ENCODE measurements at regions not wholly inside any gene's neighbourhood (a gene's known extent, or its start where the extent isn't known, plus 50 kb on each side); places are given as distances from the start of the nearest gene placed in this dataset.

- Histone ChIP-seq H4K20me1 (ENCODE audit: insufficient read depth) (no peaks in the 10 kb centered on the region), H3K27me3 (ENCODE audit: insufficient read depth, low read length) (no peaks in the 10 kb centered on the region), H3K27ac (ENCODE audit: low read depth, low read length) (no peak overlapping the region), H3K9me3 (ENCODE audit: control insufficient read depth in 1 of 2, insufficient read depth in 1 of 2, low read depth in 1 of 2, low read length in 2 of 2) (peaks cover 13 to 28% of the 10 kb centered on the region in 2 experiments; a peak in 2 of 4 replicates), H2AFZ (ENCODE audit: low read depth, low read length, poor library complexity, severe bottlenecking) (no peak overlapping the region), H3K4me2 (ENCODE audit: low read length) (no peak overlapping the region), H3K9ac (ENCODE audit: low read length) (no peak overlapping the region), H3K4me3 (replicated peaks in 1 of 2; ENCODE audit: low read depth in 1 of 2, low read length in 2 of 2) (no peak overlapping the region), H3K9me2 (ENCODE audit: insufficient read depth) (no peaks in the 10 kb centered on the region), H3K36me3 (ENCODE audit: control insufficient read depth in 1 of 2, insufficient read depth in 2 of 2, low read length in 2 of 2) (no peaks in the 10 kb centered on the region), H3K79me2 (ENCODE audit: insufficient read depth, low read length) (no peaks in the 10 kb centered on the region), H3K4me1 (ENCODE audit: control insufficient read depth in 1 of 2, insufficient read depth in 2 of 2, low read length in 2 of 2) (no peaks in the 10 kb centered on the region)
- intact Hi-C loops (cut with micrococcal nuclease), result no loop called here
- ChIA-PET RAD21 (ENCODE audit: low non-redundant PET in 1 of 2, low total read pairs in 2 of 2, uncharacterized antibody in 2 of 2, unreplicated experiment in 2 of 2) (no interaction called here), CTCF (no interaction called here), POLR2A (no interaction called here)
- no peak for DNase-seq (ENCODE audit: low read depth, low spot score)
- no TSS peak for BruUV-seq (replicated peaks)
- TF ChIP-seq SRF (IDR thresholded peaks at IDR 0.05; ENCODE audit: low read depth), result no peak
- no peak for TF ChIP-seq CEBPB (IDR thresholded peaks at IDR 0.05; ENCODE audit: low read depth)
- TF ChIP-seq RAD21 (IDR thresholded peaks at IDR 0.05; ENCODE audit: low read depth), result no peak
- no peak for TF ChIP-seq EZH2phosphoT487 (IDR thresholded peaks at IDR 0.05; ENCODE audit: borderline replicate concordance)
- no peak for TF ChIP-seq ELF1 (IDR thresholded peaks at IDR 0.05; ENCODE audit: borderline replicate concordance, low read depth)
- no peak for TF ChIP-seq JUND (IDR thresholded peaks at IDR 0.05)
- no peak for TF ChIP-seq REST (IDR thresholded peaks at IDR 0.05; ENCODE audit: low read depth)
- no peak for TF ChIP-seq POLR2AphosphoS5 (IDR thresholded peaks at IDR 0.05; ENCODE audit: low read depth, low read length)
- TF ChIP-seq SIN3A (IDR thresholded peaks at IDR 0.05; ENCODE audit: low read depth), result no peak
- TF ChIP-seq FOSL1 (IDR thresholded peaks at IDR 0.05; ENCODE audit: low read depth), result no peak
- no peak for TF ChIP-seq YY1 (IDR thresholded peaks at IDR 0.05; ENCODE audit: extremely low read depth, insufficient replicate concordance, low read depth, low read length)
- no peak for TF ChIP-seq CTCF (IDR thresholded peaks at IDR 0.05 in 2 of 3, conservative IDR thresholded peaks at IDR 0.05 in 1 of 3; ENCODE audit: borderline replicate concordance in 1 of 3, insufficient read depth in 1 of 3, low read depth in 2 of 3, low read length in 2 of 3)
- no peak for TF ChIP-seq TCF7L2 (IDR thresholded peaks at IDR 0.05; ENCODE audit: borderline replicate concordance, extremely low read depth, insufficient read depth, insufficient read length)
- no peak for TF ChIP-seq ZNF274 (IDR thresholded peaks at IDR 0.05; ENCODE audit: low read depth, low read length)
- ATAC-seq, result no peak
Observed at GRCh38 chr7:53087274-53087673, 51.8 kb downstream of the POM121L12 start.

Data from HCT116 (cell line).